ENCODE measurements at regions not wholly inside any gene's neighbourhood (a gene's known extent, or its start where the extent isn't known, plus 50 kb on each side); places are given as distances from the start of the nearest gene placed in this dataset.

GRCh38 chr7:34365011-34365410 is 293.0 kb upstream of the NPSR1 start:
- DNase-seq (ENCODE audit: extremely low spot score), result no peak
- 86% methylated on average over 1 of the region's 1 CpG for WGBS
- no peaks in the 10 kb centered on the region for H3K36me3 ChIP-seq
- H3K27ac ChIP-seq (replicated peaks in 1 of 4), result no peak overlapping the region
- no peaks in the 10 kb centered on the region for H3K9me3 ChIP-seq
- intact Hi-C loops (cut with DNase I), result no loop called here
- H3K4me3 ChIP-seq, result no peak overlapping the region
- H3K4me1 ChIP-seq, result no peaks in the 10 kb centered on the region
- TF ChIP-seq POLR2A (IDR thresholded peaks at IDR 0.05; ENCODE audit: low read depth) (no peak), POLR2AphosphoS5 (IDR thresholded peaks at IDR 0.05) (no peak), EP300 (IDR thresholded peaks at IDR 0.05) (no peak), CTCF (IDR thresholded peaks at IDR 0.05) (no peak)
- no peaks in the 10 kb centered on the region for H3K27me3 ChIP-seq

GRCh38 chr7:34365611-34366010 is 292.4 kb upstream of the NPSR1 start:
- no peak for DNase-seq (ENCODE audit: extremely low spot score)
- Histone ChIP-seq H3K36me3 (no peaks in the 10 kb centered on the region), H3K4me3 (no peak overlapping the region), H3K9me3 (no peaks in the 10 kb centered on the region), H3K4me1 (no peaks in the 10 kb centered on the region), H3K27ac (replicated peaks in 1 of 4) (no peak overlapping the region), H3K27me3 (no peaks in the 10 kb centered on the region)
- 94% methylated on average over 5 of the region's 5 CpGs for WGBS
- intact Hi-C loops (cut with DNase I), result no loop called here
- TF ChIP-seq POLR2AphosphoS5 (IDR thresholded peaks at IDR 0.05) (no peak), POLR2A (IDR thresholded peaks at IDR 0.05; ENCODE audit: low read depth) (no peak), EP300 (IDR thresholded peaks at IDR 0.05) (no peak), CTCF (IDR thresholded peaks at IDR 0.05) (no peak)

- Histone ChIP-seq H3K4me1 (no peaks in the 10 kb centered on the region), H3K4me3 (no peak overlapping the region), H3K27me3 (no peaks in the 10 kb centered on the region), H3K27ac (replicated peaks in 1 of 4) (no peak overlapping the region), H3K9me3 (no peaks in the 10 kb centered on the region), H3K36me3 (no peaks in the 10 kb centered on the region)
- no peak for DNase-seq (ENCODE audit: extremely low spot score)
- intact Hi-C loops (cut with DNase I), result no loop called here
- no peak for TF ChIP-seq POLR2AphosphoS5 (IDR thresholded peaks at IDR 0.05)
- no peak for TF ChIP-seq POLR2A (IDR thresholded peaks at IDR 0.05; ENCODE audit: low read depth)
- no peak for TF ChIP-seq CTCF (IDR thresholded peaks at IDR 0.05)
- TF ChIP-seq EP300 (IDR thresholded peaks at IDR 0.05), result no peak
- 79% methylated on average over 4 of the region's 4 CpGs for WGBS
Observed at GRCh38 chr7:34371922-34372321, 286.1 kb upstream of the NPSR1 start.

GRCh38 chr7:34373940-34374339 is 284.1 kb upstream of the NPSR1 start:
- Histone ChIP-seq H3K27ac (replicated peaks in 1 of 4) (no peak overlapping the region), H3K36me3 (no peaks in the 10 kb centered on the region), H3K27me3 (no peaks in the 10 kb centered on the region), H3K4me3 (no peak overlapping the region), H3K9me3 (no peaks in the 10 kb centered on the region), H3K4me1 (no peaks in the 10 kb centered on the region)
- intact Hi-C loops (cut with DNase I), result no loop called here
- DNase-seq (ENCODE audit: extremely low spot score), result no peak
- TF ChIP-seq EP300 (IDR thresholded peaks at IDR 0.05), result no peak
- TF ChIP-seq CTCF (IDR thresholded peaks at IDR 0.05), result no peak
- TF ChIP-seq POLR2A (IDR thresholded peaks at IDR 0.05; ENCODE audit: low read depth), result no peak
- no peak for TF ChIP-seq POLR2AphosphoS5 (IDR thresholded peaks at IDR 0.05)
- WGBS, result 42% methylated on average over 1 of the region's 1 CpG

- Histone ChIP-seq H3K27ac (replicated peaks in 1 of 4) (no peak overlapping the region), H3K4me3 (no peak overlapping the region), H3K27me3 (no peaks in the 10 kb centered on the region), H3K36me3 (no peaks in the 10 kb centered on the region), H3K9me3 (peaks cover 0 to 12% (median 5%) of the 10 kb centered on the region in 4 donors), H3K4me1 (no peaks in the 10 kb centered on the region)
- DNase-seq (ENCODE audit: extremely low spot score), result no peak
- TF ChIP-seq POLR2A (IDR thresholded peaks at IDR 0.05; ENCODE audit: low read depth) (no peak), POLR2AphosphoS5 (IDR thresholded peaks at IDR 0.05) (no peak), EP300 (IDR thresholded peaks at IDR 0.05) (no peak), CTCF (IDR thresholded peaks at IDR 0.05) (no peak)
- intact Hi-C loops (cut with DNase I), result no loop called here
- 89% methylated on average over 4 of the region's 4 CpGs for WGBS
Observed at GRCh38 chr7:34382166-34382893, 275.7 kb upstream of the NPSR1 start.

Data from esophagus muscularis mucosa (tissue), 4 donors.